ENCODE measurements at regions not wholly inside any gene's neighbourhood (a gene's known extent, or its start where the extent isn't known, plus 50 kb on each side); places are given as distances from the start of the nearest gene placed in this dataset.

- DNase-seq, result no peak
These were observed 378.2 kb upstream of the ALCAM start for GRCh38 chr3:104988496-104988895.

GRCh38 chr3:104989878-104990277 lies 376.8 kb upstream of the ALCAM start:
- no peak for DNase-seq

- no peak for DNase-seq
These were observed 376.0 kb upstream of the ALCAM start for GRCh38 chr3:104990758-104991157.

- no peak for DNase-seq
These were observed 374.0 kb upstream of the ALCAM start for GRCh38 chr3:104992676-104993075.

GRCh38 chr3:105006164-105006563 lies 360.5 kb upstream of the ALCAM start:
- no peak for DNase-seq

GRCh38 chr3:105013657-105014056 lies 353.1 kb upstream of the ALCAM start:
- DNase-seq, result no peak

GRCh38 chr3:105014631-105015030 lies 352.1 kb upstream of the ALCAM start:
- DNase-seq, result no peak

GRCh38 chr3:105022813-105023212 lies 343.9 kb upstream of the ALCAM start:
- no peak for DNase-seq

GRCh38 chr3:105030211-105030610 lies 336.5 kb upstream of the ALCAM start:
- DNase-seq, result no peak

GRCh38 chr3:105032541-105032940 lies 334.2 kb upstream of the ALCAM start:
- no peak for DNase-seq

- DNase-seq, result no peak
These were observed 333.6 kb upstream of the ALCAM start for GRCh38 chr3:105033081-105033480.

GRCh38 chr3:105039004-105039403 lies 327.7 kb upstream of the ALCAM start:
- DNase-seq, result no peak

GRCh38 chr3:105040026-105040622 lies 326.6 kb upstream of the ALCAM start:
- no peak for DNase-seq

- no peak for DNase-seq
These were observed 324.1 kb upstream of the ALCAM start for GRCh38 chr3:105042586-105042985.

GRCh38 chr3:105051111-105051510 lies 315.6 kb upstream of the ALCAM start:
- no peak for DNase-seq

- DNase-seq, result no peak
These were observed 314.7 kb upstream of the ALCAM start for GRCh38 chr3:105051972-105052371.

- DNase-seq, result no peak
These were observed 303.9 kb upstream of the ALCAM start for GRCh38 chr3:105062853-105063252.

- no peak for DNase-seq
These were observed 300.5 kb upstream of the ALCAM start for GRCh38 chr3:105065895-105066839.

- no peak for DNase-seq
These were observed 299.3 kb upstream of the ALCAM start for GRCh38 chr3:105067361-105067760.

- DNase-seq, result no peak
These were observed 289.5 kb upstream of the ALCAM start for GRCh38 chr3:105077060-105077822.

GRCh38 chr3:105083945-105084344 lies 282.8 kb upstream of the ALCAM start:
- no peak for DNase-seq

GRCh38 chr3:105085506-105085905 lies 281.2 kb upstream of the ALCAM start:
- DNase-seq, result no peak

GRCh38 chr3:105093371-105094252 lies 273.1 kb upstream of the ALCAM start:
- no peak for DNase-seq
